SIG-M5 treated with dmso at 0.1 percent for 504 hours (cell line): ENCODE measurements at regions not wholly inside any gene's neighbourhood (a gene's known extent, or its start where the extent isn't known, plus 50 kb on each side); places are given as distances from the start of the nearest gene placed in this dataset.

Experiments
- DNase-seq: peaks from one replicate; lab custom pipeline; 2025; ENCODE audit not compliant: unreplicated experiment; lab: John Stamatoyannopoulos, UW

- DNase-seq, result no peak
These were observed 388.7 kb upstream of the TBX3 start for GRCh38 chr12:115072712-115073111.

DNA sequence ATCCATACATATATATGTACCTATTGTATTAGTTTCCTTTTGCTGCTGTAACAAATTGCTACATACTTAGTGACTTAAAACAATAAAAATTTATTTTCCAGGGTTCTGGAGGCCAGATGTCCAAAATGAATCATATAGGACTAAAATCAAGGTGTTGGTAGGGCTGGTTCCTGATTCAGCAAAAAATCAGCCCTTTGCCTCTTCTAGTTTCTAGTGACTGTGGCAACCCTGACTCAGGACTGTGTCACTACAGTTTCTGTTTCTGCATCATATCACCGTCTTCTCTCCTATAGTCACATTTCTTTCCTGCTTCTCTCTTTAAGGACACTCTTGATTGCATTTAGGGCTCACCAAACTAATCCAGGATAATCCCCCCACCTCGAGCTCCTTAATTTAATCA lies 386.3 kb upstream of the TBX3 start:
- DNase-seq, result no peak

- DNase-seq, result no peak
These were observed 380.3 kb upstream of the TBX3 start for GRCh38 chr12:115064296-115064695.

DNA sequence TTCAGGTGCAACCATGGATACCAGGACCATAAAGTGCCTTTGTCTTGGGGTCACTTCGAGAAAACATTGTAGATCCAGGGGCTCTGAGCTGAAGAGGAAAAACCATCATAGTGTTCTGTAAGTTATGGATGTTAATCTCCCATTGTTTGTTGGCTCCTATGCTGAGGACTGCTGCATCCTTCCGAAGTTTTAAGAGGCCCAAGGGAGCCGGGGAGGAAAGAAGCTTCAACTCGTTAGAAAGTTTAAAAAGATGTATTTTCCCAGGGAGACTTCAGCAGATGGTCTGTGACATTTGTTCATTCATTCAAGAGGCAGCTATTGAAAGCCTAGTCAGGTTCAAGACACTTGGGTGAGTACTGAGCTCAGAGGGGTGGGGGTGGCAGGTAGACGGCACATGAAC lies 378.8 kb upstream of the TBX3 start:
- DNase-seq, result no peak

DNA sequence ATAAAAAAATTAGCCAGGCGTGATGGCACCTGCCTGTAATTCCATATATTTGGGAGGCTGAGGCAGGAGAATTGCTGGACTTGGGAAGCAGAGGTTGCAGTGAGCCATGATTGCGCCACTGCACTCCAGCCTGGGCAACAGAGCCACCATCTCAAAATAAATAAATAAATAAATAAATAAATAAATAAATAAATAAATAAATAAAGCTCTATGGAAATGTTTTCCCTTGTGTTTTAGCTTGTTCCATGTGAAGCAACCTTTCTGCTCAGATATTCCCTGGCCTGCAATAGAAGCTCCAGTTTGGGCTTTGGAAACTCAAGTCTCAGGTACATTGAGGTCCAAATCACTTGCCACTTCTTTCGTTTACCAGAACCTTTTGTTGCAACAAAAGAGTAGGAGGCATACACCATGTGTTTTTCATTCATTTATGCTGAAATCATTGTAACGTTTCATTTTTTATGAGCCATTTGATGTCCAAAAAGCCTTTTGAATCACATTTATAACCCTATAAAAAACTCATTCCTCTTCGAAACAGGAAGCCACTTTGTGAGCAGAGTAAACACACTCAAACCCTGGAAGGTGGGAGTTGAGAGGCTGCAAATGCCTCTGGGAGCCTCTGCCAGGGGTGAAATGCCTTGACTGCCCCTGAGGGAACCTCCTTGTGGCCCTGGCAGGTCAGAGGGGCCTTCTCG lies 376.6 kb upstream of the TBX3 start:
- DNase-seq, result no peak

- DNase-seq, result no peak
These were observed 373.5 kb upstream of the TBX3 start for GRCh38 chr12:115057445-115057844.

DNA sequence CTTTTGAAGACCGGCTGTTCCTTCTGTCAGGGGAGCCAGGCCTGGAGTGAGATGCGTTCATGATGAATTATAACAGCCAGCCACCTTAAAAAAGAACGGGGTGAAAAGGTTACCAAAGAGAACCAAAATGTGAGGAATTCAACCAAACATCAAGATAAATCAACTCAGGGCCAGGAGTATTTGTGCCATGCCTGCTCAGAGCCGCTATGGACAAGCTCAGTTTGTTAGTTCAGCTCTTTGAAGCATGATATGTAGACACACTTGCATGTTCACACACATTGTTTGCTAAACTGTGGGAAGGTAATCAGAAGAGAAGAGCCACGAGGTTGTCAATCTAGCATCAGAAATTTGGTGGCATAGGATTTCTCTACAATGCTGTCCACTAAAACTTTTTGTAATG lies 367.4 kb upstream of the TBX3 start:
- no peak for DNase-seq

DNA sequence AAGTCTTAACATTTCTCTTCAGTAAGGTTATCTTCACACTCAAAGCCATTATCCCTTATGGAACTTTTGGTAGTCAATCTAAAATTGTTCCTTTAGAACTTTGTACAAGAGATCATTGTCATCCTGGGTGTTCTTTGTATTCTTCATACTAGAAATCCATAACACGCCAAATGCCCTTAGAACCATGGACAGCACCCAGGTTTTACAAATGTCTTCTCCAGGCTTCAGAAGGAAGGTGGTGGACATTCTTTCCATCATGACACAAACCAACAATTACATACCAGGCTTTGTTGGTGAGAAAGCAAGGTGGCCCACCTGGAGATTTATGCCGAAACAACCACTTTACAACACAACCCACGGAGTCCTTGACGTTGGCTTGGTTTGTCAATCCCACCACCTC lies 365.6 kb upstream of the TBX3 start:
- no peak for DNase-seq

GRCh38 chr12:115046805-115047204 lies 362.8 kb upstream of the TBX3 start:
- no peak for DNase-seq

DNA sequence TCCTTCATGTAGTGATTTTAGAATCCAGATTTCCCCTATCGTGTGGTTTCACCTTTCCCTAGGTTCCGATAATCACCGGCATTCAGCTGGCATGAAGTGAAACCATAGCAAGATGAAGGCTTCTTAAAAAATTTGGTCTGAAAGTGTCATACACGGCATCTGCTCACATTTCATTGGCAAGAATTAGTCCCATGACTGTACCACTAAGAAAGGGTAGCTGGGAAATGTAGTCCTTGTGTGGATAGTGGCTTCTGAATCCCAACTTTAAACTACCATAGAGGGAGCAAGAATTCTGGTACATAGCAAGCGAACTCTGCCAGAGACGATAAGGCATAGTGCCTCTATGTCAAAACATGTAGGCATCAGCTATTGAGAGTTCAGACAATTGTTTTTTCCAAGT lies 360.1 kb upstream of the TBX3 start:
- DNase-seq, result no peak

DNA sequence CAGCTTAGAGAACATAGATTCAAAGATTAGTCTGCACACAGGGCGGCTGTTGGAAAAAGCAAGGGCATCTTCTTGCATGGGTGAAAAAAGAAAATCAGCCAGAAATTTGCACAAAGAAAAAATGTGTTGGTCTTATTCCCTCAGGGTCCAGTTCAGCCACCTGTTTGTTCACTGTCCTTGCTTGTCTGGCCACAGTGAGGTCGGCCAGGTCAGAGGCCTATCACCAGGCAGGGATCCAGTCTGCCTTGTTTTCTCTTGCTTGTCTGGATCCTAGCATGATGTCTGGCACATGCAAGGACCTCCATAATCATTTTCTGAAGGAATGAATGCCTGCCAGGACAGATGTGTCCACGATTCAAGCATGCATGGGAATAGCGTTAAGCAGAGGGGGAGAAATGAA lies 359.1 kb upstream of the TBX3 start:
- DNase-seq, result no peak

DNA sequence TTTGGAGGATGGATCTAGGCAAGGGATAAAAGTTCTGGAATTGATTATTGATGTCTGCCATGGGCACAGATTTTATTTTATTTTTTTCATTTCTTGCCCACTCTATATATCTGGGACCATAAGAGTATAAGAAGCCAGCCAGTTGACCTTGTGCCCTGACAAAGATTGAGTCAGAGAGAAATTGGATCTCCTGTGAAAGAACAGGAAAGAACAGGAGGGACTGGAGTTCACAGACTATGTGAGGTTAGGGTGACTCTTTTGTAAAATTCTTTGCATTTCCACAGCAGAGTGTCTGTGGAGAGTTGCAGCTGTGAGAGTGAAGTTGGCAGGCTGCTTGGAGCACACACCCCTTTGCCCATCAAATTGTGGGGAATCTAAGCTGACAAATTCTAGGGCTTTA lies 358.4 kb upstream of the TBX3 start:
- DNase-seq, result no peak

DNA sequence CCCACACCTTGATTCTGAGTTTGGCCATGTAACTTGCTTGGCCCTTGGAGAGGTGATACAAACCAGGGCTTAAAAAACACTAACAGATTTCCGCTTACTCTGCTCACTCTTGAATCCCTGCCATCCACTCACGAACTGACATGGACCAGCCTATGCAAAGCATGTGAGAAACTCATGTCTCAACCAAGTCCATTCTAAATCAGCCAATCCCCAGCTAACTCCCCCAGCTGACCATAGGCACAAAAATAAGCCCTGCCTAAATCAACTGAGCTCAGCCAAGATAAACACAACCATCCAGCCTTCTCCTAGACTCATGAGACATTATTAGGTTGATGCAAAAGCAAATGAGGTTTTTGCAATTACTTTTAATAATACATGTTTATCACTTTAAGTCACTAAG lies 353.9 kb upstream of the TBX3 start:
- no peak for DNase-seq

GRCh38 chr12:115035535-115036107 lies 351.6 kb upstream of the TBX3 start:
- no peak for DNase-seq

DNA sequence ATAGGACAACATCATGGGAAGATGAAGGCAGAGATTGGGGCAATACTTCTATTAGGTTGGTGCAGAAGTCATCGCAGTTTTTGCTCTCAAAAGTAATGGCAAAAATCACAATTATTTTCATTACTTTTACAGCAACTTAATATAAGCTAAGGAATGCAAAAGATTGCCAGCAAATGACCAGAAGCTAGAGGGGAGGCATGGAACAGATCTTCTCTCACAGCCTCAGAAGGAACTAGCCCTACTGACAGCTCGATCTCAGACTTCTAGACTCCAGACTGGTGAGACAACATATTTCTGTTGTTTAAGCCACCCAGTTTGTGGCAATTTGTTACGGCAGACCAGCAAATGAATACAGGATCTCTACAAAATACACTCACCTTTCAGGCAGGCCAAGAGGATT lies 348.5 kb upstream of the TBX3 start:
- DNase-seq, result no peak

DNA sequence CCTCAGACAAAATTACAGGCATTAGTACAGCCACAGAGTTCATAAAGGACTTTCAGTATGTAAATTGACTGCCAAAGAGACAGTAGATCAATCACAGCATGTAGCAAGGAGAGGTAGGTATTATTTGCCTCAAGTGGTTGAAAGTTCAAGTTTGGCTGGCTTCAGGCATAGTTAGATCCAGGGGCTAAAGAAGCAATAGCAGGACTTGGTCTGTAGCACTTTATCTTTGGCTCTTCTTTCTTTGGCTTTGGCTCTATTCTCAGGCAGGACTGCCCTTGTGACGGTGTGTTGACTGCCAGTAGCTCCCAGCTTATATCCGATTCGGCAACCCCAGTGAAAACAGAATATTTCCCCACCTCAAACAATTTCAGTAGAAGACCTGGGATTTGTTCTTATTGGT lies 346.0 kb upstream of the TBX3 start:
- DNase-seq, result no peak

GRCh38 chr12:115024531-115024930 lies 340.6 kb upstream of the TBX3 start:
- no peak for DNase-seq

DNA sequence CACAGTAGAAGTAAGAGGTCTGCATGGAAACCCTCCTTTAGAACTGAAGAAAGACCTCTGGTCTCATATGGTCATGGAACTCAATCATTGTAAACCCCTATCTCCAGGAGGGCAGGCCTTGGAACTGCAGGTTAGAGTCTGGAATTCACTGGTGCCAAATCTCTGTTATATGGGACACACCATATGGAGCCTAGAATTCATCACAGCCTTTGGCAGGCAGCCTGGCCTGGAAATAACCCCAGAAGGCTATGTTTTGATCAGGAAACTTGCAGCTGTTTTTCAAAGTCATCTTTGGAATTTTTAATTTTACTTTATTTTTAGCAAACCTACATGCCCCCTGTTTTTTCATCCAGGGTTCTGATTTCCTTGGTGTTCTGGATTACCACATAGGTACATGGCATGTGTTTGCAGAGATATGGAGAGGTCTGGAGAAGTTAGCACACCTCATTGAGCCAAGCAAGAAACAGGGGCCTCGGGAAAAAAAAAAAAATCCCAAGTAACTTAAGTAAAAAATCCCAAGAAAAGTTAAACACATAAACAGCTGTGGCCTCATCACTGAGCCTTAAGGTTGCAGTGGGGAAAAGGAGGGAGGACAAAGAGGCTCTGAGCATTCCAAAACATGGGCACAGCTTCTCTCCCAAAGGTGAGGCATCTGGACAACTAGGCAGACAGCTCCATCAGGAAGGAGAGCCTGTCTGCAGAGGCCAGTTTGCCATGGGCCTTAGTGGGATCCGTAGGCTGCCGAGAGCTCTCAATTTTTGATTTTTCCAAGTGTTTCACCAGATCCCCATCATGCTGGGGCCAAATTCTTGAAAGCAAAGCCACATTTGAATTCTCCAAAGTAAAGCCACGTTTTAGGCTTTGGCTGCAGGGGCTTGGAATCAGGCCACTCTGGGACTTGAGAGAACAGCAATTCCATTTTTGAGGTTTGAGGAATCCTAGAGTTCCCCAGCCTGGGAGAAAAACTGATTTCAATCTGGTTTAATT lies 339.6 kb upstream of the TBX3 start:
- no peak for DNase-seq

- DNase-seq, result no peak
These were observed 336.1 kb upstream of the TBX3 start for GRCh38 chr12:115020091-115020490.

DNA sequence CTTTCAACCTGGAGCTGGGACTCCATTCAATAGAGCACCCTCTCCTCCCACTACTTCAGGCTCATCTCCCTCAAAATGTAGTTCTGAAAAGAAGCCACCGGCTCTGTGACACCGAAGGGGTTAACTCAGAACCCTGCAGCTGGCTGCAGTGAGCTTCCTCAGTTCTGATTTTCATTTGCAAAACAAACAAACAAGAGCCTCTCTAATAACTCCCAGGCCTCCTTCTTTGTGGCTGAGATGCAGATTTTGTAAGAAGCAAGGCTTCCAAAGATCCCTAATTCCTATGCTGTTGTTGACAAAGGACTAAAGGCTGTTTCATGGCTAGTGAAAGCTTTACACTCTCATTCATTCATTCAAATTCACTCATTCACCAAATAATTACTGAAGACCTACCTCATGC lies 333.4 kb upstream of the TBX3 start:
- DNase-seq, result no peak

- DNase-seq, result no peak
These were observed 329.4 kb upstream of the TBX3 start for GRCh38 chr12:115013236-115013981.
